GM12878 (cell line): ENCODE measurements at regions not wholly inside any gene's neighbourhood (a gene's known extent, or its start where the extent isn't known, plus 50 kb on each side); places are given as distances from the start of the nearest gene placed in this dataset.

ENCODE experiments used
- ATF7 ChIP-seq: fragments of 450-650 bp; IDR thresholded peaks from 2 replicates; pipeline ENCODE4 v1.6.1; 2016; ENCODE audit warnings: low read depth, mild to moderate bottlenecking
- MTA2 ChIP-seq: fragments of 450-650 bp; IDR thresholded peaks from 2 replicates; pipeline ENCODE4 v1.6.1; 2016; ENCODE audit warnings: low read depth, mild to moderate bottlenecking, moderate library complexity
- NR2C2 ChIP-seq: IDR thresholded peaks from 2 replicates; pipeline ENCODE4 v1.6.1; 2011; ENCODE audit warnings: borderline replicate concordance, low read depth; ENCODE audit not compliant: control insufficient read depth, insufficient read length
- PAX5 ChIP-seq: IDR thresholded peaks from 2 replicates; pipeline ENCODE4 v1.6.1; 2011; ENCODE audit warnings: low read depth, low read length, borderline replicate concordance
- RCOR1 ChIP-seq: conservative IDR thresholded peaks from 2 replicates; pipeline ENCODE4 v1.6.1; 2012; ENCODE audit warnings: low read depth, low read length, improper control_type of control experiment
- TBL1XR1 ChIP-seq: IDR thresholded peaks from 2 replicates; pipeline ENCODE4 v1.6.1; 2012; ENCODE audit warnings: low read depth, low read length, improper control_type of control experiment
- TCF7 ChIP-seq: IDR thresholded peaks from 2 replicates; pipeline ENCODE4 v1.6.1; 2014; ENCODE audit warnings: antibody characterized with exemption, borderline replicate concordance
- TF ChIP-seq, protein P1 (sequence below): fragments of 450-650 bp; IDR thresholded peaks from 2 replicates; pipeline ENCODE4 v1.6.1; 2017; ENCODE audit warnings: mild to moderate bottlenecking, moderate library complexity
- TF ChIP-seq, protein P2 (sequence below): IDR thresholded peaks from 2 replicates; pipeline ENCODE4 v1.6.1; 2011; ENCODE audit warnings: borderline replicate concordance, low read depth, mild to moderate bottlenecking, moderate library complexity, low read length; ENCODE audit not compliant: insufficient read depth, poor library complexity, severe bottlenecking

DNA sequence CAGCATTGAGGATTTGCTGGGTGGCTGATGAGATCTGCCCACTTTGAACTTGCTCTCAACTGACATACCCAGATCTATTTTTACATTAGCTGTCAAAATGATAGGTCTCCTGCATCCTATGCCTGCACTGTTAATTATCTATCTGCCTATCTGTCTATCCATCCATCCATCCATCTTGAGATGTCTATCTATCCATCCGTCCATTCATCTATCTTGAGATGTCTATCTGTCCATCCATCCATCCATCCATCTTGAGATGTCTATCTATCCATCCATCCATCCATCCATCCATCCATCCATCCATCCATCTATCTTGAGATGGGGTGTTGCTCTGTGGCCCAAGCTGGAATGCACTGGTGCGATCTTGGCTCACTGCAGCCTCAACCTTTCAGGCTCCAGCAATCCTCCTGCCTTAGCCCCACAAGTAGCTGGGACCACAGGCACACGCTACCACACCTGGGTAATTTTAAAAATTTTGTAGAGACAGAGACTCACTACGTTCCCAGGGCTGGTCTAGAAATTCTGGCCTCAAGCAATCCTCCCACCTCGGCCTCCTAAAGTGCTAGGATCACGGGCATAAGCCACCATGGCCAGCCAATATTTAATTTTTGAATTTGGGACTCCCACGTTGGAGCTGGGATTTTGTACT, 159.4 kb upstream of the NSMCE3 start (continued):
- TF ChIP-seq, protein P1, sequence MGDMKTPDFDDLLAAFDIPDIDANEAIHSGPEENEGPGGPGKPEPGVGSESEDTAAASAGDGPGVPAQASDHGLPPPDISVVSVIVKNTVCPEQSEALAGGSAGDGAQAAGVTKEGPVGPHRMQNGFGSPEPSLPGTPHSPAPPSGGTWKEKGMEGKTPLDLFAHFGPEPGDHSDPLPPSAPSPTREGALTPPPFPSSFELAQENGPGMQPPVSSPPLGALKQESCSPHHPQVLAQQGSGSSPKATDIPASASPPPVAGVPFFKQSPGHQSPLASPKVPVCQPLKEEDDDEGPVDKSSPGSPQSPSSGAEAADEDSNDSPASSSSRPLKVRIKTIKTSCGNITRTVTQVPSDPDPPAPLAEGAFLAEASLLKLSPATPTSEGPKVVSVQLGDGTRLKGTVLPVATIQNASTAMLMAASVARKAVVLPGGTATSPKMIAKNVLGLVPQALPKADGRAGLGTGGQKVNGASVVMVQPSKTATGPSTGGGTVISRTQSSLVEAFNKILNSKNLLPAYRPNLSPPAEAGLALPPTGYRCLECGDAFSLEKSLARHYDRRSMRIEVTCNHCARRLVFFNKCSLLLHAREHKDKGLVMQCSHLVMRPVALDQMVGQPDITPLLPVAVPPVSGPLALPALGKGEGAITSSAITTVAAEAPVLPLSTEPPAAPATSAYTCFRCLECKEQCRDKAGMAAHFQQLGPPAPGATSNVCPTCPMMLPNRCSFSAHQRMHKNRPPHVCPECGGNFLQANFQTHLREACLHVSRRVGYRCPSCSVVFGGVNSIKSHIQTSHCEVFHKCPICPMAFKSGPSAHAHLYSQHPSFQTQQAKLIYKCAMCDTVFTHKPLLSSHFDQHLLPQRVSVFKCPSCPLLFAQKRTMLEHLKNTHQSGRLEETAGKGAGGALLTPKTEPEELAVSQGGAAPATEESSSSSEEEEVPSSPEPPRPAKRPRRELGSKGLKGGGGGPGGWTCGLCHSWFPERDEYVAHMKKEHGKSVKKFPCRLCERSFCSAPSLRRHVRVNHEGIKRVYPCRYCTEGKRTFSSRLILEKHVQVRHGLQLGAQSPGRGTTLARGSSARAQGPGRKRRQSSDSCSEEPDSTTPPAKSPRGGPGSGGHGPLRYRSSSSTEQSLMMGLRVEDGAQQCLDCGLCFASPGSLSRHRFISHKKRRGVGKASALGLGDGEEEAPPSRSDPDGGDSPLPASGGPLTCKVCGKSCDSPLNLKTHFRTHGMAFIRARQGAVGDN: no peak
- no peak for TF ChIP-seq TBL1XR1
- no peak for TF ChIP-seq RCOR1
- TF ChIP-seq NR2C2: no peak
- TF ChIP-seq, protein P2, sequence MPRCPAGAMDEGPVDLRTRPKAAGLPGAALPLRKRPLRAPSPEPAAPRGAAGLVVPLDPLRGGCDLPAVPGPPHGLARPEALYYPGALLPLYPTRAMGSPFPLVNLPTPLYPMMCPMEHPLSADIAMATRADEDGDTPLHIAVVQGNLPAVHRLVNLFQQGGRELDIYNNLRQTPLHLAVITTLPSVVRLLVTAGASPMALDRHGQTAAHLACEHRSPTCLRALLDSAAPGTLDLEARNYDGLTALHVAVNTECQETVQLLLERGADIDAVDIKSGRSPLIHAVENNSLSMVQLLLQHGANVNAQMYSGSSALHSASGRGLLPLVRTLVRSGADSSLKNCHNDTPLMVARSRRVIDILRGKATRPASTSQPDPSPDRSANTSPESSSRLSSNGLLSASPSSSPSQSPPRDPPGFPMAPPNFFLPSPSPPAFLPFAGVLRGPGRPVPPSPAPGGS: no peak
- no peak for TF ChIP-seq ATF7
- TF ChIP-seq MTA2: no peak
- TF ChIP-seq PAX5: no peak
- no peak for TF ChIP-seq TCF7
